ENCODE measurements at regions not wholly inside any gene's neighbourhood (a gene's known extent, or its start where the extent isn't known, plus 50 kb on each side); places are given as distances from the start of the nearest gene placed in this dataset.

GRCh38 chr16:73515616-73516015, 467.7 kb upstream of the ZFHX3 start:
- no peak for ATAC-seq

- ATAC-seq, result no peak
These were observed 462.9 kb upstream of the ZFHX3 start for GRCh38 chr16:73510852-73511251.

GRCh38 chr16:73506568-73507056, 458.7 kb upstream of the ZFHX3 start:
- ATAC-seq, result no peak

GRCh38 chr16:73505577-73505976, 457.6 kb upstream of the ZFHX3 start:
- no peak for ATAC-seq

- ATAC-seq, result no peak
These were observed 457.0 kb upstream of the ZFHX3 start for GRCh38 chr16:73504591-73505575.

GRCh38 chr16:73503093-73503492, 455.2 kb upstream of the ZFHX3 start:
- no peak for ATAC-seq

GRCh38 chr16:73499276-73499675, 451.3 kb upstream of the ZFHX3 start:
- ATAC-seq, result no peak

GRCh38 chr16:73485880-73486279, 438.0 kb upstream of the ZFHX3 start:
- ATAC-seq, result no peak

GRCh38 chr16:73483934-73484711, 436.2 kb upstream of the ZFHX3 start:
- ATAC-seq, result no peak

- no peak for ATAC-seq
These were observed 435.3 kb upstream of the ZFHX3 start for GRCh38 chr16:73483076-73483791.

- ATAC-seq, result no peak
These were observed 434.4 kb upstream of the ZFHX3 start for GRCh38 chr16:73482310-73482709.

GRCh38 chr16:73480381-73480780, 432.5 kb upstream of the ZFHX3 start:
- ATAC-seq, result no peak

- ATAC-seq, result no peak
These were observed 425.8 kb upstream of the ZFHX3 start for GRCh38 chr16:73473713-73474112.

GRCh38 chr16:73464834-73465233, 416.9 kb upstream of the ZFHX3 start:
- no peak for ATAC-seq

- ATAC-seq, result no peak
These were observed 411.7 kb upstream of the ZFHX3 start for GRCh38 chr16:73459586-73459985.

- no peak for ATAC-seq
These were observed 409.9 kb upstream of the ZFHX3 start for GRCh38 chr16:73457851-73458250.

GRCh38 chr16:73448970-73449369, 401.0 kb upstream of the ZFHX3 start:
- no peak for ATAC-seq

GRCh38 chr16:73447846-73448245, 399.9 kb upstream of the ZFHX3 start:
- no peak for ATAC-seq

GRCh38 chr16:73434621-73435020, 386.7 kb upstream of the ZFHX3 start:
- ATAC-seq, result no peak

- ATAC-seq, result no peak
These were observed 385.9 kb upstream of the ZFHX3 start for GRCh38 chr16:73433731-73434307.

GRCh38 chr16:73432850-73433730, 385.2 kb upstream of the ZFHX3 start:
- no peak for ATAC-seq

Measured in activated CD4-positive, CD25-positive, alpha-beta regulatory T cell treated with anti-CD3 and anti-CD28 coated beads, Interleukin-2, amount 50 U/mL, for 24 hours (primary cell).